ENCODE measurements at regions not wholly inside any gene's neighbourhood (a gene's known extent, or its start where the extent isn't known, plus 50 kb on each side); places are given as distances from the start of the nearest gene placed in this dataset.

DNA sequence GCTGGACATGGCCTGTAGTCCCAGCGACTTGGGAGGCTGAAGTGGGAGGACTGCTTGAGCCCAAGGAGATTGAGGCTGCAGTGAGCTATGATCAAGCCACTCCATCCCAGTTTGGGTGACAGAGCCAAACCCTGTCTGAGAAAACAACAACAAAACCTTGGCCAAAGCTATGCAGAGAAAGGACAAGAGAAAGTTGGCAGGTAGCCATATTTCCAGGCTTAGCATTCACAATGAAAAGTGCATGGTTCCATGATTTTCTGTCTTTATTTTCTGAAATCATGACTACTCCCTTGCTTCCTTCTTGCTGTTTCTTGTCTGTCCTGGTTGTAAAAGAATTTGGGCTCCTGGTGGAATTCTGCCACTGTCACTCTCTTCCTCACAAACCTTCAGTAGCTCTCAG, 284.6 kb upstream of the C2CD4B start:
- H3K36me3 ChIP-seq (ENCODE audit: insufficient read depth, low read length) = no peaks in the 10 kb centered on the region
- H3K9ac ChIP-seq (ENCODE audit: low read length) = no peak overlapping the region
- H3K9me3 ChIP-seq (ENCODE audit: low read length) = no peaks in the 10 kb centered on the region
- peaks cover 15% of the 10 kb centered on the region for H3K4me1 ChIP-seq (ENCODE audit: insufficient read depth, low read length)
- H3K27ac ChIP-seq (ENCODE audit: low read depth, low read length) = no peak overlapping the region
- H3K4me3 ChIP-seq (ENCODE audit: low read depth in 1 of 2, low read length in 2 of 2) = no peak overlapping the region
- H3K27me3 ChIP-seq (ENCODE audit: control insufficient read depth in 1 of 2, insufficient read depth in 2 of 2, low read length in 2 of 2) = no peaks in the 10 kb centered on the region

DNA sequence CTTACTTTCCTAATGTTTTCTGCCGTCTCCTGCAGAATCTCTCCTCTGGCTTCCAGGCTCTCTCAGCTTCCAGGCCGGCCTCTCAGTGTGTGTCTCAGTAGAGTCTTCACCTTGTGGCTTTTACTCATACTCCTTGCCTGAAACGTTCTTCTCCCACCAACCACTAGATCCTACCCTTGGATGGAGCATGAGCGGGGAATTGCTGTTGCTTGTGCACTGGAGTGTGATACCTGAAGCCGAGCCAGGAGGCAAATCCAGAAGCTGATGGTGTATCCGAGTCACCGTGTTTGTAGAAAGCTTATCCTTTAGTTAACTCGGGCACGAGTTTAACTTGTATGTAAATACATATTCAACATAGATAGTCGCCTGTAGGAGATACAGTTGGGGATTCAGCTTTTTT, 285.0 kb upstream of the C2CD4B start:
- Histone ChIP-seq H3K9ac (ENCODE audit: low read length) (no peak overlapping the region), H3K4me3 (ENCODE audit: low read depth in 1 of 2, low read length in 2 of 2) (no peak overlapping the region), H3K27ac (ENCODE audit: low read depth, low read length) (no peak overlapping the region), H3K27me3 (ENCODE audit: control insufficient read depth in 1 of 2, insufficient read depth in 2 of 2, low read length in 2 of 2) (no peaks in the 10 kb centered on the region), H3K4me1 (ENCODE audit: insufficient read depth, low read length) (peaks cover 11% of the 10 kb centered on the region), H3K9me3 (ENCODE audit: low read length) (no peaks in the 10 kb centered on the region), H3K36me3 (ENCODE audit: insufficient read depth, low read length) (no peaks in the 10 kb centered on the region)

- H3K27me3 ChIP-seq (ENCODE audit: control insufficient read depth in 1 of 2, insufficient read depth in 2 of 2, low read length in 2 of 2) = no peaks in the 10 kb centered on the region
- H3K4me3 ChIP-seq (ENCODE audit: low read depth in 1 of 2, low read length in 2 of 2) = no peak overlapping the region
- no peak overlapping the region for H3K27ac ChIP-seq (ENCODE audit: low read depth, low read length)
- no peaks in the 10 kb centered on the region for H3K9me3 ChIP-seq (ENCODE audit: low read length)
- H3K36me3 ChIP-seq (ENCODE audit: insufficient read depth, low read length) = no peaks in the 10 kb centered on the region
- peaks cover 20% of the 10 kb centered on the region for H3K4me1 ChIP-seq (ENCODE audit: insufficient read depth, low read length)
- no peak overlapping the region for H3K9ac ChIP-seq (ENCODE audit: low read length)
These were observed 286.9 kb upstream of the C2CD4B start for GRCh38 chr15:62452026-62452425.

DNA sequence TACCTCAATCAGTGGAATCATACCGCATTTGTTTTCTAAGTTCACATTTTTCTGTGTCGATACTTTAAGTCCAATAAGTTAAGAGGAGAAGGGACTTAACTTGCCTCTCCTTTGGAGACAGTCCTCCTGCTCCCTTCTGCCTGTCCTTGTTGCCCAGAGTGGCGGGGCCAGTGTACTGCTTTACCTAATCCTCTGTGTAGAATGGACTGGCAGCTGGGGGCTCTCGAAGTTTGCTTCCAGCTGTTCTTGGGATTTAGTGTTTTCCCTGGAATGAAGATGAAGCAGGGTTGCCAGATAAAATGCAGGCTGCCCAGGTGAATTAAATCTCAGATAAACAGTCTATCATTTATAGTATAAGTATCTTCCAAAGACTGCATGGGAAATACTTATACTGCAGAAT, 287.6 kb upstream of the C2CD4B start:
- no peak overlapping the region for H3K27ac ChIP-seq (ENCODE audit: low read depth, low read length)
- no peaks in the 10 kb centered on the region for H3K27me3 ChIP-seq (ENCODE audit: control insufficient read depth in 1 of 2, insufficient read depth in 2 of 2, low read length in 2 of 2)
- H3K36me3 ChIP-seq (ENCODE audit: insufficient read depth, low read length) = no peaks in the 10 kb centered on the region
- no peak overlapping the region for H3K4me3 ChIP-seq (ENCODE audit: low read depth in 1 of 2, low read length in 2 of 2)
- no peaks in the 10 kb centered on the region for H3K9me3 ChIP-seq (ENCODE audit: low read length)
- peaks cover 24% of the 10 kb centered on the region for H3K4me1 ChIP-seq (ENCODE audit: insufficient read depth, low read length)
- no peak overlapping the region for H3K9ac ChIP-seq (ENCODE audit: low read length)

DNA sequence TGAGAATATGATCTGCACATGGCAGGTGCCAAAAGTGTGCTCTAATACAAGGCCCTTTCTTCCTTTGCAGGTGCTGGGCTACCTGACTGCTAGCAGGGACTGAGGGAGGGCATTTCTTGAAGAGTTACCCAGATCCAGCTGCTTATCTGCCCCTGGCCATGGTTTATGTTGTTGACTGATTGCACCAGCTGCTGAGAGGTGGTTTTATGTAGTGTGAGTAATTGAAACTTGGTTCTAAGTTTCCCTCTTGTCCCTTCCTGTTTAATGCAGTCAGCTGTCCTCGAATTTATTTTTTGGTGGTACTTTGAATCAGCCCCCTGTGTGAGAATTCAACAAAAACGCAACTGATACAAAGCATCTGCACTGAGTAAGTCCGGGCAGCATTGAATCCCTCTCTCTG, 288.3 kb upstream of the C2CD4B start:
- Histone ChIP-seq H3K4me3 (ENCODE audit: low read depth in 1 of 2, low read length in 2 of 2) (no peak overlapping the region), H3K27me3 (ENCODE audit: control insufficient read depth in 1 of 2, insufficient read depth in 2 of 2, low read length in 2 of 2) (no peaks in the 10 kb centered on the region), H3K36me3 (ENCODE audit: insufficient read depth, low read length) (no peaks in the 10 kb centered on the region), H3K9me3 (ENCODE audit: low read length) (no peaks in the 10 kb centered on the region), H3K9ac (ENCODE audit: low read length) (no peak overlapping the region), H3K27ac (ENCODE audit: low read depth, low read length) (no peak overlapping the region), H3K4me1 (ENCODE audit: insufficient read depth, low read length) (peaks cover 24% of the 10 kb centered on the region)

- Histone ChIP-seq H3K36me3 (ENCODE audit: insufficient read depth, low read length) (no peaks in the 10 kb centered on the region), H3K4me1 (ENCODE audit: insufficient read depth, low read length) (peaks cover 24% of the 10 kb centered on the region), H3K9me3 (ENCODE audit: low read length) (no peaks in the 10 kb centered on the region), H3K27me3 (ENCODE audit: control insufficient read depth in 1 of 2, insufficient read depth in 2 of 2, low read length in 2 of 2) (no peaks in the 10 kb centered on the region), H3K9ac (ENCODE audit: low read length) (no peak overlapping the region), H3K27ac (ENCODE audit: low read depth, low read length) (no peak overlapping the region), H3K4me3 (ENCODE audit: low read depth in 1 of 2, low read length in 2 of 2) (no peak overlapping the region)
These were observed 288.9 kb upstream of the C2CD4B start for GRCh38 chr15:62453981-62454380.

DNA sequence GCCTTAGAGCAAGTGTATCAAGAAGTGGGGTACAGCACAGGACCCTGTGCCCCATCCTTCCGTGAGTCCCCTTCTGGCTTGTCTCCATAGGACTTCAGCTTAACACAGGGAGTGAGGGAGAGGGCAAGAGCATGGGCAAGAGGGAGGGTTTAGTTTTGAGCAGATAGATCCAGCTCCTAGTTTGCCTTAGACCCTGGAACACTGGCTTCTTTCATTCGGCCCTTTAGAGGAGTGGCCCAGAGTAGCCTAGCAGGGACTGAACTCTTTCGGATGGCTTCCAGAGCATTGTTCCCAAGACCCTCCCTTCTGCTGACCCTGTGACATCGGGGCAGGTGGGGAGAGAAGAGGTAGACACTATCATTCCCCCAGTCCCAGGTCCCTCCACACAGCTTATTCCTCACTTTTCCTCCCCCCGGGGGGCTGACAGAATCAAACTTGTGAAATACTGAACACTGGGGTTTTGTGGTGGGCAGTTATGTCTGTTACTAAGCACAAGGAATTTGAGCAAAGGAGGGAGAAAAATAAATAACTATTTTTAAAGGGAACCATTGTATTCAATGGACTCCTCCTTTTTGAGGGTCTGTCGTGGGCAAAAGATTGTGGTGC, 289.6 kb upstream of the C2CD4B start:
- Histone ChIP-seq H3K9ac (ENCODE audit: low read length) (no peak overlapping the region), H3K4me3 (ENCODE audit: low read depth in 1 of 2, low read length in 2 of 2) (no peak overlapping the region), H3K4me1 (ENCODE audit: insufficient read depth, low read length) (peaks cover 24% of the 10 kb centered on the region), H3K27ac (ENCODE audit: low read depth, low read length) (no peak overlapping the region), H3K36me3 (ENCODE audit: insufficient read depth, low read length) (no peaks in the 10 kb centered on the region), H3K9me3 (ENCODE audit: low read length) (no peaks in the 10 kb centered on the region), H3K27me3 (ENCODE audit: control insufficient read depth in 1 of 2, insufficient read depth in 2 of 2, low read length in 2 of 2) (no peaks in the 10 kb centered on the region)

- no peak overlapping the region for H3K27ac ChIP-seq (ENCODE audit: low read depth, low read length)
- peaks cover 24% of the 10 kb centered on the region for H3K4me1 ChIP-seq (ENCODE audit: insufficient read depth, low read length)
- H3K27me3 ChIP-seq (ENCODE audit: control insufficient read depth in 1 of 2, insufficient read depth in 2 of 2, low read length in 2 of 2) = no peaks in the 10 kb centered on the region
- no peaks in the 10 kb centered on the region for H3K36me3 ChIP-seq (ENCODE audit: insufficient read depth, low read length)
- H3K9me3 ChIP-seq (ENCODE audit: low read length) = no peaks in the 10 kb centered on the region
- no peak overlapping the region for H3K9ac ChIP-seq (ENCODE audit: low read length)
- H3K4me3 ChIP-seq (ENCODE audit: low read depth in 1 of 2, low read length in 2 of 2) = no peak overlapping the region
These were observed 290.4 kb upstream of the C2CD4B start for GRCh38 chr15:62455441-62455921.

GRCh38 chr15:62456011-62456920, 291.2 kb upstream of the C2CD4B start:
- Histone ChIP-seq H3K4me1 (ENCODE audit: insufficient read depth, low read length) (peaks cover 24% of the 10 kb centered on the region), H3K36me3 (ENCODE audit: insufficient read depth, low read length) (no peaks in the 10 kb centered on the region), H3K27ac (ENCODE audit: low read depth, low read length) (no peak overlapping the region), H3K27me3 (ENCODE audit: control insufficient read depth in 1 of 2, insufficient read depth in 2 of 2, low read length in 2 of 2) (no peaks in the 10 kb centered on the region), H3K9me3 (ENCODE audit: low read length) (no peaks in the 10 kb centered on the region), H3K9ac (ENCODE audit: low read length) (no peak overlapping the region), H3K4me3 (ENCODE audit: low read depth in 1 of 2, low read length in 2 of 2) (no peak overlapping the region)

- H3K9ac ChIP-seq (ENCODE audit: low read length) = no peak overlapping the region
- no peaks in the 10 kb centered on the region for H3K27me3 ChIP-seq (ENCODE audit: control insufficient read depth in 1 of 2, insufficient read depth in 2 of 2, low read length in 2 of 2)
- H3K4me1 ChIP-seq (ENCODE audit: insufficient read depth, low read length) = peaks cover 24% of the 10 kb centered on the region
- H3K4me3 ChIP-seq (ENCODE audit: low read depth in 1 of 2, low read length in 2 of 2) = no peak overlapping the region
- no peaks in the 10 kb centered on the region for H3K9me3 ChIP-seq (ENCODE audit: low read length)
- H3K36me3 ChIP-seq (ENCODE audit: insufficient read depth, low read length) = no peaks in the 10 kb centered on the region
- H3K27ac ChIP-seq (ENCODE audit: low read depth, low read length) = no peak overlapping the region
These were observed 292.0 kb upstream of the C2CD4B start for GRCh38 chr15:62457100-62457499.

GRCh38 chr15:62459875-62460274, 294.8 kb upstream of the C2CD4B start:
- no peak overlapping the region for H3K27ac ChIP-seq (ENCODE audit: low read depth, low read length)
- H3K4me1 ChIP-seq (ENCODE audit: insufficient read depth, low read length) = peaks cover 14% of the 10 kb centered on the region
- no peaks in the 10 kb centered on the region for H3K27me3 ChIP-seq (ENCODE audit: control insufficient read depth in 1 of 2, insufficient read depth in 2 of 2, low read length in 2 of 2)
- no peak overlapping the region for H3K4me3 ChIP-seq (ENCODE audit: low read depth in 1 of 2, low read length in 2 of 2)
- H3K36me3 ChIP-seq (ENCODE audit: insufficient read depth, low read length) = no peaks in the 10 kb centered on the region
- no peak overlapping the region for H3K9ac ChIP-seq (ENCODE audit: low read length)
- no peaks in the 10 kb centered on the region for H3K9me3 ChIP-seq (ENCODE audit: low read length)
